ENCODE measurements at regions not wholly inside any gene's neighbourhood (a gene's known extent, or its start where the extent isn't known, plus 50 kb on each side); places are given as distances from the start of the nearest gene placed in this dataset.

DNA sequence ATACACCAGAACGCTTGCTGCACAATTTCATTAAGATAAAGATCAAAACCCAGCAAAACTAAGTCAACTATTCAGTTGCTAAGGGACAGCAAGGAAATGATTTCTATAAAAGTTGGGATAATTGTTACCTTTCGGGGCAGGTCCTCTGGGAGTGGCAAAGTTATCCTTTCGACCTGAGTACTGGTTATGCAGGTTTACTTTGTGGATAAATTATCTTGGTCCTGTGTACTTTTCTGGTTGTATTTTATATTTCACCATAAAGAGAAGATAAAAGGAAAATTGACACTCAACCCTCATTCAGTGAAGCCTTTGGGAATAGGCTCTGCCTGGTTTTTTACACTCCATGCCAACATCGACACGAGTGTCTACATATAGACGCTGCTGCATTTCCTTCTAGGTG lies 146.5 kb downstream of the SYK start:
- H3K4me1 ChIP-seq (ENCODE audit: insufficient read depth, low read length) = peaks cover 3% of the 10 kb centered on the region
- Mint-ChIP-seq H3K27me3 (ENCODE audit: low read depth, unreplicated experiment) (peaks cover 3% of the 10 kb centered on the region), H3K4me3 (ENCODE audit: unreplicated experiment) (no peak overlapping the region), H3K9me3 (ENCODE audit: unreplicated experiment) (peaks cover 3% of the 10 kb centered on the region), H3K27ac (ENCODE audit: unreplicated experiment) (no peak overlapping the region), H3K4me1 (ENCODE audit: low read depth, unreplicated experiment) (peaks cover 5% of the 10 kb centered on the region), H3K36me3 (ENCODE audit: low read depth, unreplicated experiment) (no peaks in the 10 kb centered on the region)
- H3K9ac ChIP-seq (ENCODE audit: low read length) = no peak overlapping the region
- H4K20me1 ChIP-seq (ENCODE audit: insufficient read depth, low read length) = no peaks in the 10 kb centered on the region
- no peak overlapping the region for H3K27ac ChIP-seq (ENCODE audit: low read depth, low read length)
- TF ChIP-seq CTCF (IDR thresholded peaks at IDR 0.05; ENCODE audit: insufficient read depth, low read depth, low read length) (no peak), EZH2 (IDR thresholded peaks at IDR 0.05; ENCODE audit: insufficient read depth, low read length) (no peak)
- H3K4me2 ChIP-seq (ENCODE audit: low read length) = no peak overlapping the region
- H3K79me2 ChIP-seq (ENCODE audit: insufficient read depth, low read length) = no peaks in the 10 kb centered on the region
- H2AFZ ChIP-seq (ENCODE audit: low read depth, low read length) = no peak overlapping the region
- DNase-seq (ENCODE audit: low read depth) (no peak), FAIRE-seq (no peak)
- H3K4me3 ChIP-seq (ENCODE audit: insufficient read depth, low read depth, low read length) = no peak overlapping the region
- H3K27me3 ChIP-seq (ENCODE audit: insufficient read depth, low read length) = peaks cover 4% of the 10 kb centered on the region
- H3K9me3 ChIP-seq (ENCODE audit: insufficient read depth, low read depth, low read length) = no peaks in the 10 kb centered on the region
- H3K36me3 ChIP-seq (ENCODE audit: insufficient read depth, low read length) = no peaks in the 10 kb centered on the region

DNA sequence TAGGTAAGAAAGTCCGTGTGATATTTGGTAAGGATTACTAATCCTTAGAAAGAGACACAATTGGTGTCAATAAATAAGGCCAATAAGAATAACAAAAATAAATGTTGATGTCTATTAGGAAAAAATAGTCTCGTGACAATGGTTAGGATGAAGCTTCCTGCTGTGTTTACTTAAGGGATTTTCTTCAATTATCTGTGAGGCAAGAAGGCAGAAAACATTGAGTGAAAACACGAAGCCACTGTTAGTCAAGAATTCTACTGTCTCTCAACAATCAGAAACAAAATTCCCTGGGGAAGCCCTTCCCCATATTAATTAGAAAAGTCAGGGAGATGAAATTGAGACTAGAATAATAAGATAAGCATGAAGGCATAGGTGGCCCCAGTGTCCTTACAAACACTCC lies 149.0 kb downstream of the SYK start:
- Mint-ChIP-seq H3K4me3 (ENCODE audit: unreplicated experiment) (no peak overlapping the region), H3K27me3 (ENCODE audit: low read depth, unreplicated experiment) (peaks cover 3% of the 10 kb centered on the region), H3K27ac (ENCODE audit: unreplicated experiment) (no peak overlapping the region), H3K4me1 (ENCODE audit: low read depth, unreplicated experiment) (peaks cover 2% of the 10 kb centered on the region), H3K9me3 (ENCODE audit: unreplicated experiment) (peaks cover 3% of the 10 kb centered on the region), H3K36me3 (ENCODE audit: low read depth, unreplicated experiment) (no peaks in the 10 kb centered on the region)
- TF ChIP-seq CTCF (IDR thresholded peaks at IDR 0.05; ENCODE audit: insufficient read depth, low read depth, low read length) = no peak
- TF ChIP-seq EZH2 (IDR thresholded peaks at IDR 0.05; ENCODE audit: insufficient read depth, low read length) = no peak
- H3K9ac ChIP-seq (ENCODE audit: low read length) = no peak overlapping the region
- no peak overlapping the region for H3K4me2 ChIP-seq (ENCODE audit: low read length)
- no peak for DNase-seq (ENCODE audit: low read depth)
- no peak overlapping the region for H2AFZ ChIP-seq (ENCODE audit: low read depth, low read length)
- no peaks in the 10 kb centered on the region for H3K79me2 ChIP-seq (ENCODE audit: insufficient read depth, low read length)
- no peaks in the 10 kb centered on the region for H3K9me3 ChIP-seq (ENCODE audit: insufficient read depth, low read depth, low read length)
- peaks cover 4% of the 10 kb centered on the region for H3K27me3 ChIP-seq (ENCODE audit: insufficient read depth, low read length)
- no peak overlapping the region for H3K27ac ChIP-seq (ENCODE audit: low read depth, low read length)
- no peak overlapping the region for H3K4me3 ChIP-seq (ENCODE audit: insufficient read depth, low read depth, low read length)
- FAIRE-seq = no peak
- no peaks in the 10 kb centered on the region for H3K36me3 ChIP-seq (ENCODE audit: insufficient read depth, low read length)
- no peaks in the 10 kb centered on the region for H3K4me1 ChIP-seq (ENCODE audit: insufficient read depth, low read length)
- no peaks in the 10 kb centered on the region for H4K20me1 ChIP-seq (ENCODE audit: insufficient read depth, low read length)

- Histone ChIP-seq H3K79me2 (ENCODE audit: insufficient read depth, low read length) (no peaks in the 10 kb centered on the region), H3K4me1 (ENCODE audit: insufficient read depth, low read length) (no peaks in the 10 kb centered on the region), H3K9ac (ENCODE audit: low read length) (no peak overlapping the region), H4K20me1 (ENCODE audit: insufficient read depth, low read length) (no peaks in the 10 kb centered on the region), H3K4me3 (ENCODE audit: insufficient read depth, low read depth, low read length) (no peak overlapping the region), H3K27me3 (ENCODE audit: insufficient read depth, low read length) (peaks cover 4% of the 10 kb centered on the region), H3K36me3 (ENCODE audit: insufficient read depth, low read length) (no peaks in the 10 kb centered on the region), H3K4me2 (ENCODE audit: low read length) (no peak overlapping the region), H3K9me3 (ENCODE audit: insufficient read depth, low read depth, low read length) (no peaks in the 10 kb centered on the region), H2AFZ (ENCODE audit: low read depth, low read length) (no peak overlapping the region), H3K27ac (ENCODE audit: low read depth, low read length) (no peak overlapping the region)
- H3K27me3 Mint-ChIP-seq (ENCODE audit: low read depth, unreplicated experiment) = peaks cover 5% of the 10 kb centered on the region
- H3K4me1 Mint-ChIP-seq (ENCODE audit: low read depth, unreplicated experiment) = peaks cover 13% of the 10 kb centered on the region
- FAIRE-seq = no peak
- no peak for DNase-seq (ENCODE audit: low read depth)
- peaks cover 2% of the 10 kb centered on the region for H3K36me3 Mint-ChIP-seq (ENCODE audit: low read depth, unreplicated experiment)
- no peak overlapping the region for H3K27ac Mint-ChIP-seq (ENCODE audit: unreplicated experiment)
- H3K9me3 Mint-ChIP-seq (ENCODE audit: unreplicated experiment) = no peaks in the 10 kb centered on the region
- no peak for TF ChIP-seq CTCF (IDR thresholded peaks at IDR 0.05; ENCODE audit: insufficient read depth, low read depth, low read length)
- no peak for TF ChIP-seq EZH2 (IDR thresholded peaks at IDR 0.05; ENCODE audit: insufficient read depth, low read length)
- H3K4me3 Mint-ChIP-seq (ENCODE audit: unreplicated experiment) = no peak overlapping the region
Observed at GRCh38 chr9:90953200-90953599, 151.6 kb downstream of the SYK start.

Data from astrocyte (in vitro differentiated cells and primary cell).